AG10803 (cell line): ENCODE measurements at regions not wholly inside any gene's neighbourhood (a gene's known extent, or its start where the extent isn't known, plus 50 kb on each side); places are given as distances from the start of the nearest gene placed in this dataset.

Experiments used
- DNase-seq: peaks from one replicate; pipeline ENCODE4 v3.0.0; 2010; ENCODE audit warnings: low read depth
- H3K4me3 ChIP-seq: 2 replicates; pipeline ENCODE4 v1.5.1; 2011; ENCODE audit warnings: mild to moderate bottlenecking, low read length, control low read depth
- CTCF ChIP-seq: conservative IDR thresholded peaks from 2 replicates; pipeline ENCODE4 v1.5.1; 2011; ENCODE audit warnings: mild to moderate bottlenecking, low read length, control low read depth, inconsistent platforms

- H3K4me3 ChIP-seq: no peak overlapping the region
- no peak for DNase-seq
- TF ChIP-seq CTCF: no peak
These were observed 52.9 kb upstream of the IGFBP3 start for GRCh38 chr7:45973725-45974532.

DNA sequence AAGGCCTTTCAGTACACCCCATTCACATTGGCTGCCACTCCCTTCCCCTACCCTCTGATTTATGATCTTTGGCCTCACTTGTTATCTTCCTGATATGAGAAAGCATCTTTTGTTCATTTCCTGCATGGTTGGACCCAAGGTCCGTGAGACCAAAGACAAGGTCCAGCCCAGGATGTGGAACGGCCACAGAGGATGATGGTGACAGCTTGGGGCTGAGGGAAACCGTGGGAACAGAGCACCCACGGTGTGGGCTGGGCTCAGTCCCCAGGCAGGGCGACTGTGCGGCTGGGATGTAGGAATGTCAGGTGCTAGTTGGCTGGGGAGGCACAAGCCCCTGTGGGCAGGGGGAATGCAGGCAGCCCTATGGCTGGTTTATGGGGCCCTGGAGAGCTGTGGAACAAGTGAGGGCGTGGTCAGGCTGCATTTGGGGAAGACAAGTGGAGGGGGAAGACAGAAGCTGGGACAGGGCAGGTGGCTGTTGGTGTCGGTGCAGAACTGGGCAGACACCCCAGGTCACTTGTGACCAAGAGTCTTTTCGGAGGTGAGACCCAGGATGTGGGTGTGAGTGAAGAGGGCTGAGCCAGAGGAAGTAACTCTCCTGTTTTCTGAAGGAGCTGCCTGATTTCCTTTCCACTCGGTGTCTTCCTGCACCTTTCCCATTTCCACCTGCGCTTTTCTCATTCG, 51.7 kb upstream of the IGFBP3 start:
- no peak for DNase-seq
- no peak overlapping the region for H3K4me3 ChIP-seq
- no peak for TF ChIP-seq CTCF

DNA sequence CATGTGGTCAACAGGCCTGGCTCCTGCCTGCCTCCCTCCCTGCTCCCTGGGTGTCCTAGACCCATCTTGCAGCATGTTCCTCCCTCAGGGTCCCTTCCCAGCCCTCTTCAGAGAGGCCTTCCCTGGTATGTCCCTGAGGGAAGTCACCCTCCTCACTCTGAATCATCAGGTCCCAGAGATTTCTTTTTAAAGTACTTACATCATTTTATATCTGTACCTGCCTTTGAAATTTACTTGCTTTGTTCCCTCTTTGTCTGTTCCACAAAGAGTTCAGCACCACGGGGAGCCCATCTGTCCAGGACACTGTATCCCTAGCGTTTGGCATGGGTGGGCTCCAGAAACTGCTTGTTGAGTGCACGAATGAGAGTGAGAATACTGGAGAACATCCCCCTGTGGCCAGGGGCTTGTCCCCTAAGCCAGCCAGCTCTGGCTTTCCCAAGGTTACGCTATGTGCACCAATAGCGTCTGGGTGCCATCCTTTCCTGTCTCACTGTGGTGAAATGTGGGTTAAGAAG, 50.6 kb upstream of the IGFBP3 start:
- no peak for TF ChIP-seq CTCF

GRCh38 chr7:45971171-45971570, 50.1 kb upstream of the IGFBP3 start:
- H3K4me3 ChIP-seq: no peak overlapping the region
- no peak for DNase-seq
- TF ChIP-seq CTCF: no peak

More for the DNA sequence above, 50.6 kb upstream of the IGFBP3 start:
- H3K4me3 ChIP-seq: no peak overlapping the region
- no peak for DNase-seq
